ENCODE measurements at regions not wholly inside any gene's neighbourhood (a gene's known extent, or its start where the extent isn't known, plus 50 kb on each side); places are given as distances from the start of the nearest gene placed in this dataset.

- Mint-ChIP-seq H3K27me3 (ENCODE audit: low read depth) (no peaks in the 10 kb centered on the region), H3K4me3 (no peak overlapping the region), H3K36me3 (no peaks in the 10 kb centered on the region), H3K27ac (no peak overlapping the region), H3K4me1 (no peaks in the 10 kb centered on the region), H3K9me3 (peaks cover 6% of the 10 kb centered on the region)
- CTCF ChIA-PET = no interaction called here
- DNase-seq (ENCODE audit: low spot score) = no peak
- no peak for ATAC-seq
- POLR2A ChIA-PET = no interaction called here
- TF ChIP-seq ZNF281 (CRISPR knock-in tag; IDR thresholded peaks at IDR 0.05) = no peak
- no peak for TF ChIP-seq USF2 (CRISPR knock-in tag; IDR thresholded peaks at IDR 0.05)
- no peak for TF ChIP-seq NR2C2 (CRISPR knock-in tag; IDR thresholded peaks at IDR 0.05)
- TF ChIP-seq ZBTB21 (CRISPR knock-in tag; IDR thresholded peaks at IDR 0.05; ENCODE audit: borderline replicate concordance) = no peak
- no peak for TF ChIP-seq ELF4 (CRISPR knock-in tag; IDR thresholded peaks at IDR 0.05; ENCODE audit: low read depth)
- no peak for TF ChIP-seq SMAD4 (CRISPR knock-in tag; IDR thresholded peaks at IDR 0.05)
- no peak for TF ChIP-seq ZNF232 (CRISPR knock-in tag; IDR thresholded peaks at IDR 0.05)
- TF ChIP-seq OVOL2 (CRISPR knock-in tag; IDR thresholded peaks at IDR 0.05; ENCODE audit: borderline replicate concordance) = no peak
- TF ChIP-seq JAZF1 (CRISPR knock-in tag; IDR thresholded peaks at IDR 0.05) = no peak
- no peak for TF ChIP-seq HMGA2 (CRISPR knock-in tag; IDR thresholded peaks at IDR 0.05)
- no peak for TF ChIP-seq TEAD1 (CRISPR knock-in tag; IDR thresholded peaks at IDR 0.05)
- no peak for TF ChIP-seq GRHL2 (CRISPR knock-in tag; IDR thresholded peaks at IDR 0.05; ENCODE audit: insufficient replicate concordance, severe bottlenecking)
- no peak for TF ChIP-seq ATF6 (CRISPR knock-in tag; IDR thresholded peaks at IDR 0.05)
- TF ChIP-seq FOXP4 (CRISPR knock-in tag; IDR thresholded peaks at IDR 0.05) = no peak
- TF ChIP-seq ESRRA (CRISPR knock-in tag; IDR thresholded peaks at IDR 0.05; ENCODE audit: borderline replicate concordance) = no peak
- TF ChIP-seq AFF4 (CRISPR knock-in tag; IDR thresholded peaks at IDR 0.05; ENCODE audit: borderline replicate concordance) = no peak
- no peak for TF ChIP-seq ZNF317 (CRISPR knock-in tag; IDR thresholded peaks at IDR 0.05; ENCODE audit: borderline replicate concordance, low read depth)
- TF ChIP-seq MXD4 (CRISPR knock-in tag; IDR thresholded peaks at IDR 0.05; ENCODE audit: borderline replicate concordance) = no peak
- no peak for TF ChIP-seq E2F4 (CRISPR knock-in tag; IDR thresholded peaks at IDR 0.05; ENCODE audit: borderline replicate concordance, low read depth)
These were observed 1961.8 kb upstream of the FLRT2 start for GRCh38 chr14:83568141-83568540.

Data from WTC11 (cell line).